HG03045 (cell line): ENCODE measurements at regions not wholly inside any gene's neighbourhood (a gene's known extent, or its start where the extent isn't known, plus 50 kb on each side); places are given as distances from the start of the nearest gene placed in this dataset.
"Not testable (repeated sequence)": the region's sequence is repeated elsewhere in the genome, so short reads cannot be mapped to it uniquely, and the experiment has no call there.

Experiments
- ATAC-seq: cut with Tn5 transposase; IDR thresholded peaks from one replicate; pipeline ENCODE4 v1.9.1; 2021; ENCODE audit warnings: mild to moderate bottlenecking, moderate library complexity; ENCODE audit not compliant: unreplicated experiment

GRCh38 chr6:166846446-166847142, 109.8 kb downstream of the RNASET2 start:
- ATAC-seq, result not testable (repeated sequence)

- ATAC-seq, result no peak
Observed at GRCh38 chr6:166842607-166843006, 113.7 kb downstream of the RNASET2 start.

GRCh38 chr6:166841216-166841615, 115.1 kb downstream of the RNASET2 start:
- ATAC-seq, result no peak

GRCh38 chr6:166839569-166839968, 116.8 kb downstream of the RNASET2 start:
- no peak for ATAC-seq

GRCh38 chr6:166838987-166839386, 117.4 kb downstream of the RNASET2 start:
- ATAC-seq, result no peak

GRCh38 chr6:166836785-166837718, 119.3 kb downstream of the RNASET2 start:
- ATAC-seq, result no peak

GRCh38 chr6:166834049-166834448, 122.3 kb downstream of the RNASET2 start:
- ATAC-seq, result no peak

- peak; percentile 22 for ATAC-seq
Observed at GRCh38 chr6:166830891-166831363, 125.4 kb downstream of the RNASET2 start.

GRCh38 chr6:166830185-166830890, 126.0 kb downstream of the RNASET2 start:
- ATAC-seq, result peak; percentile 91

- ATAC-seq, result no peak
Observed at GRCh38 chr6:166826264-166826663, 130.1 kb downstream of the RNASET2 start.

GRCh38 chr6:166825553-166826145, 130.7 kb downstream of the RNASET2 start:
- no peak for ATAC-seq

GRCh38 chr6:166824880-166825250, 131.5 kb downstream of the RNASET2 start:
- no peak for ATAC-seq

GRCh38 chr6:166824146-166824879, 132.0 kb downstream of the RNASET2 start:
- ATAC-seq, result no peak

GRCh38 chr6:166822609-166823008, 133.7 kb downstream of the RNASET2 start:
- ATAC-seq, result no peak

- ATAC-seq, result no peak
Observed at GRCh38 chr6:166820483-166820882, 135.9 kb downstream of the RNASET2 start.

GRCh38 chr6:166820070-166820469, 136.3 kb downstream of the RNASET2 start:
- no peak for ATAC-seq

- no peak for ATAC-seq
Observed at GRCh38 chr6:166815629-166816028, 140.7 kb downstream of the RNASET2 start.

GRCh38 chr6:166814390-166814789, 142.0 kb downstream of the RNASET2 start:
- ATAC-seq, result no peak

- ATAC-seq, result no peak
Observed at GRCh38 chr6:166813461-166813860, 142.9 kb downstream of the RNASET2 start.

- no peak for ATAC-seq
Observed at GRCh38 chr6:166810864-166811263, 145.5 kb downstream of the RNASET2 start.
